Keratinocyte (primary cell): ENCODE measurements at regions not wholly inside any gene's neighbourhood (a gene's known extent, or its start where the extent isn't known, plus 50 kb on each side); places are given as distances from the start of the nearest gene placed in this dataset.
"Not testable (repeated sequence)": the region's sequence is repeated elsewhere in the genome, so short reads cannot be mapped to it uniquely, and the experiment has no call there.

Experiments
- CTCF ChIP-seq, 3 experiments: IDR thresholded peaks in 1 of 3; conservative IDR thresholded peaks in 1 of 3; optimal IDR thresholded peaks in 1 of 3; 2 replicates in 2 of 3; 3 replicates in 1 of 3; pipeline versions ENCODE3 to v1.5.1; 2011; ENCODE audit warnings: low read length in 3 of 3, mild to moderate bottlenecking in 3 of 3, moderate library complexity in 2 of 3, control low read depth in 1 of 3, inconsistent platforms in 1 of 3; ENCODE audit not compliant: insufficient read depth in 2 of 3; ENCODE audit errors: extremely low read depth in 1 of 3
- EZH2 ChIP-seq: IDR thresholded peaks from one replicate; pipeline ENCODE4 v1.6.1; 2012; ENCODE audit warnings: inconsistent platforms, mild to moderate bottlenecking, low read length, moderate library complexity

DNA sequence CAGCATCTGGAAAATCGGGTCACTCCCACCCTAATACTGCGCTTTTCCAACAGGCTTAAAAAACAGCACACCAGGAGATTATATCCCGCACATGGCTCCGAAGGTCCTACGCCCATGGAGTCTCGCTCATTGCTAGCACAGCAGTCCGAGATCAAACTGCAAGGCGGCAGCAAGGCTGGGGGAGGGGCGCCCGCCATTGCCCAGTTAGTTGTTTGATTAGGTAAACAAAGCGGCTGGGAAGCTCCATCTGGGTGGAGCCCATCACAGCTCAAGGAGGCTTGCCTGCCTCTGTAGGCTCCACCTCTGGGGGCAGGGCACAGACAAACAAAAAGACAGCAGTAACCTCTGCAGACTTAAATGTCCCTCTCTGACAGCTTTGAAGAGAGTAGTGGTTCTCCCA, 111.8 kb upstream of the DLG1 start:
- not testable (repeated sequence) for TF ChIP-seq CTCF (optimal IDR thresholded peaks at IDR 0.05 in 1 of 3, IDR thresholded peaks at IDR 0.05 in 1 of 3, conservative IDR thresholded peaks at IDR 0.05 in 1 of 3; ENCODE audit: extremely low read depth in 1 of 3, insufficient read depth in 2 of 3, low read length in 3 of 3); EZH2
